AG04450 (cell line): ENCODE measurements at regions not wholly inside any gene's neighbourhood (a gene's known extent, or its start where the extent isn't known, plus 50 kb on each side); places are given as distances from the start of the nearest gene placed in this dataset.
"Not testable (repeated sequence)": the region's sequence is repeated elsewhere in the genome, so short reads cannot be mapped to it uniquely, and the experiment has no call there.

Source experiments
- CTCF ChIA-PET: fragments of 300-600, 350-600 bp; formaldehyde crosslinking; extraction: SDS; loops from one replicate; lab custom pipeline; 2022; ENCODE audit warnings: antibody characterized with exemption, inconsistent platforms; lab: Charles Lee
- POLR2A ChIA-PET: fragments of 350-600 bp; formaldehyde crosslinking; extraction: SDS; loops from one replicate; lab custom pipeline; 2021; ENCODE audit warnings: antibody characterized with exemption, inconsistent platforms; lab: Yijun Ruan, JAX
- DNase-seq: peaks from one replicate; pipeline ENCODE4 v3.0.0-alpha.2; 2011; ENCODE audit warnings: low read depth, low spot score
- H3K27ac ChIP-seq: one replicate; pipeline ENCODE4 v1.5.1; 2012; ENCODE audit warnings: low read depth, low read length, control low read depth
- H3K27me3 ChIP-seq: one replicate; pipeline ENCODE4 v1.6.0; 2012; ENCODE audit warnings: low read length; ENCODE audit not compliant: control insufficient read depth, insufficient read depth
- H3K4me3 ChIP-seq: 2 replicates; pipeline ENCODE4 v1.5.1; 2011; ENCODE audit warnings: mild to moderate bottlenecking, low read depth, low read length, control low read depth
- H3K9me3 ChIP-seq: 2 replicates; pipeline ENCODE4 v1.5.1; 2012; ENCODE audit warnings: low read length; ENCODE audit not compliant: control insufficient read depth, insufficient read depth
- TF ChIP-seq, protein P1 (sequence below): IDR thresholded peaks from 2 replicates; pipeline ENCODE4 v1.5.1; 2011; ENCODE audit warnings: low read depth, low read length, control low read depth, inconsistent platforms

DNA sequence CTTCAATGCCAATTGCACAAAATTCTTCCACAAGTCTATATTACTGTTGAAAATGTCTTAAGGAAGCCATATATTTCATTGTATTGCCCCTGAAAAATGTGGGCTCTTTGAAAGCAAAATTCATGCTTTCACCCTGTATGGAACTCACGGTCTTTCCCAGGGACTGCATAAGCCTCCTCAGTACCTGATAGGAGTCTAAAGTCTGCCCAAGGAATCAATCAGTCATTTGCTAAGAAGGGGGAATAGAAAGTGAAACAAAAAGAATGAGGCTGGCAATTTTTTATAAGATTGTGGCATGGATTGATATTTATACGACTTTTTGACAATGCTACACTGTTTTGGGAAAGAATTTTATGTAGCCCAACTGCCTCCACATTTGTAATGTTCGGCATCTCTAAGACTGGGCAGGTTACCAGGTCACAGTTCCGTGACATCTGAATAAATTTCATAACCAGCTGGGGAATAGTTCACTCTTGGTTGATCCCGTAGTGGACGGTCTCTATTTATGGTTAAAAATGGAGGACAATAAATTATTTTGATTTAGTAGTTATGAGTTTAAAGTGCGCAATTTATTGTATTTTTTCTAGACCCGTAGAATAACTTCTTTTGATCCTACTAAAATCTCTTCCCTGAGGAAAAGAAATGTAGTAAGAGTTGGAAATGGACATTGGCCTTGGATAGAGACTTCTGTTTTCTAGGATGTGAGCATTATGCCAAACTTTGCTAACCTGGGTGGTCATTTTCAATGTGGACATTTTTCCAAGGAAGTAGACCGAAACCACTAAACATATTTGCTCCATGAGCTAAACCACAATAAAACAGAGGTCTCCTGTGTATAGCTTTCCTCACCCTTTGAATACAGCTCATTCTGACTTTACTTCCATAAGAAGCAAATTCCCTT, 1585.4 kb downstream of the EFNB2 start:
- no peak overlapping the region for H3K27ac ChIP-seq

DNA sequence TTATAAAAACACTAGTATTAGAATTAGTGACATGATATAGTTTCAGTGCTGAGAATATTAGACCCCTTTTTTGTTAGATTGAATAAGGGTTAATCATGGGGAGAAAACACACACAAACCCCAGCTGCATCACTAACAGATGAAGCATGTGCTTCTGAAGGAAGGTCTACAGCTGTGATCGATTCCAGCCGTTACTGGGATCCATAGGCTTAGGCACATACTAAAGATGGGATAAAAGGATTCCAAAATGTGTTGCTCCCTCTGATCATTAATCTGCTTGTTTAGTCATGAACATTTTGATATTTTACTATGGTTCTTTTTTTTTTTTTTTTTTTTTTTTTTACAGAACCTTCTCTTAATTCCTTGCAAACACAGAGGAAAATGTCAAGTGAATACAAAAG, 1591.3 kb downstream of the EFNB2 start:
- DNase-seq, result no peak
- TF ChIP-seq, protein P1, sequence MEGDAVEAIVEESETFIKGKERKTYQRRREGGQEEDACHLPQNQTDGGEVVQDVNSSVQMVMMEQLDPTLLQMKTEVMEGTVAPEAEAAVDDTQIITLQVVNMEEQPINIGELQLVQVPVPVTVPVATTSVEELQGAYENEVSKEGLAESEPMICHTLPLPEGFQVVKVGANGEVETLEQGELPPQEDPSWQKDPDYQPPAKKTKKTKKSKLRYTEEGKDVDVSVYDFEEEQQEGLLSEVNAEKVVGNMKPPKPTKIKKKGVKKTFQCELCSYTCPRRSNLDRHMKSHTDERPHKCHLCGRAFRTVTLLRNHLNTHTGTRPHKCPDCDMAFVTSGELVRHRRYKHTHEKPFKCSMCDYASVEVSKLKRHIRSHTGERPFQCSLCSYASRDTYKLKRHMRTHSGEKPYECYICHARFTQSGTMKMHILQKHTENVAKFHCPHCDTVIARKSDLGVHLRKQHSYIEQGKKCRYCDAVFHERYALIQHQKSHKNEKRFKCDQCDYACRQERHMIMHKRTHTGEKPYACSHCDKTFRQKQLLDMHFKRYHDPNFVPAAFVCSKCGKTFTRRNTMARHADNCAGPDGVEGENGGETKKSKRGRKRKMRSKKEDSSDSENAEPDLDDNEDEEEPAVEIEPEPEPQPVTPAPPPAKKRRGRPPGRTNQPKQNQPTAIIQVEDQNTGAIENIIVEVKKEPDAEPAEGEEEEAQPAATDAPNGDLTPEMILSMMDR, result no peak
- H3K9me3 ChIP-seq, result no peaks in the 10 kb centered on the region
- H3K27ac ChIP-seq, result no peak overlapping the region
- no peak overlapping the region for H3K4me3 ChIP-seq
- CTCF ChIA-PET, result no interaction called here
- POLR2A ChIA-PET, result no interaction called here
- no peaks in the 10 kb centered on the region for H3K27me3 ChIP-seq

More for the DNA sequence above, 1585.4 kb downstream of the EFNB2 start:
- POLR2A ChIA-PET, result no interaction called here
- Histone ChIP-seq H3K9me3 (no peaks in the 10 kb centered on the region), H3K27me3 (no peaks in the 10 kb centered on the region), H3K4me3 (no peak overlapping the region)
- TF ChIP-seq, protein P1, result no peak
- no peak for DNase-seq
- CTCF ChIA-PET, result no interaction called here

DNA sequence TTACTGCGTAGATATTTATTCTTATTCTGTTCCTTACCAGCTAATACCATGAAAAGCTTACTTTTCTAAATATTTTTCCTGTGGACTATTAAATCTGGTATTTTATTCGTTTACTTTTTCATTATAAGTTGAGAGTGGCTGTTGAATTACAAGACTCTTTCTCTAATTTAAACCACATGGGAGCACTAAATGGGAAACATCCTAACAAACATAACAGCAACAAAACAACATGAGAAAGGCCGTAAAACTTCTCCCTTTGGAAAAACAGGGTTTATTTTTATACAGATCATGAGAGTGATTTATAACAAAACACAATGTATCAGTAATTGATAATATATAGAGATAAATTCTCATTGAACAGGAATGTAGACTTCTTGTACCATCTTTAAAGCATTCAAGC, 1592.1 kb downstream of the EFNB2 start:
- TF ChIP-seq, protein P1, result no peak
- no peak for DNase-seq
- H3K9me3 ChIP-seq, result no peaks in the 10 kb centered on the region
- CTCF ChIA-PET, result no interaction called here
- H3K27ac ChIP-seq, result no peak overlapping the region
- H3K27me3 ChIP-seq, result no peaks in the 10 kb centered on the region
- POLR2A ChIA-PET, result no interaction called here
- H3K4me3 ChIP-seq, result no peak overlapping the region

DNA sequence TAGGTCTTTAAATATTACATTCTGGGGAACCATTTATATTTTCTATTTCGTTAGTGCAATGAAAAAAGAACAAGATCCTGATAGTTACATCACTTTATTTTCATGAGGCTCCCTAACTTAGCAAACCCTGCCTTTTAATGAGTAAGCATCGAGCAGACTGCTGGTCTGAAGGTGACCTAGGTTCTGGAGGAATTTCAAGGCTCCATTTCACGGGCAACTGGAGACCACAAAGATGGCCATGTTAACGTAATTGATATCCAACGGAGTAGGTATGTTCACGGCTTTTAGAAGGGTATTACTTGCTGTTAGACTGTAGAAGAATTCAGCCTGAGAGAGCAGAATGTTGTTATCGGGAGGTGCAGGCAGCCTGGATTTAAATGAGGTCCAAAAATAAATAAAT, 1597.6 kb downstream of the EFNB2 start:
- POLR2A ChIA-PET, result no interaction called here

DNA sequence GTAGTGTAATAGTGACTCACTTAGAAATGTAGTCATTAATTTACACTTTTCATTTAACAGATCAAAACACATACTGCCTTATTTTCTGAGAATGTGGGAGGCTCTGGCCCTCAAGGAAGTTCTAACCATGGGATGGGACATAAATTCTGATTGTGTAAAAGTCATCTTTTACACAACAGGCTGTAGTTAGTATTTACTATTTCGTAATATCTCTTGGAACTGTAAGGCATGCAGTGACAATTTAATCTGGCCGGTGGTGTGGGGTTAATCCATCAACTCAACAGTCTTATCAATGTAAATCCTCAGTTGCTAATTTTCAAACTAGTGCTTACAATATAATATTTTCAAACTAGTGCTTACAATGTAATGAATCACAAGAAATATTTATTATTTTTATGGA, 1599.2 kb downstream of the EFNB2 start:
- POLR2A ChIA-PET, result no interaction called here

More for the DNA sequence above, 1597.6 kb downstream of the EFNB2 start:
- Histone ChIP-seq H3K9me3 (no peaks in the 10 kb centered on the region), H3K27ac (no peak overlapping the region), H3K27me3 (no peaks in the 10 kb centered on the region), H3K4me3 (no peak overlapping the region)
- TF ChIP-seq, protein P1, result no peak
- no peak for DNase-seq
- CTCF ChIA-PET, result no interaction called here

DNA sequence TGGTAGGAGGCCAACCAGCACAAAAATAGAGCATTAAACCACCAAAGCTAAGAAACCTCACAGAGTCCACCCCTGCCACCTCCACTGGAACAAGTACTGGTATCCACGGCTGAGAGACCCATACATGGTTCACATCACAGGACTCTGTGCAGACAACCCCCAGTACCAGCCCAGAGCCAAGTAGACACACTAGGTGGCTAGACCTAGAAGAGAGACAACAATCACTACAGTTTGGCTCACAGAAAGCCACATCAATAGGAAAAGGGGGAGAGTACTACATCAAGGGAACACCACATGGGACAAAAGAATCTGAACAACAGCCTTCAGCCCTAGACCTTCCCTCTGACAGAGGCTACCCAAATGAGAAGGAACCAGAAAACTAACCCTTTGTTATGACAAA, 1614.9 kb downstream of the EFNB2 start:
- H3K4me3 ChIP-seq, H3K27me3 ChIP-seq, H3K27ac ChIP-seq, POLR2A ChIA-PET, H3K9me3 ChIP-seq, DNase-seq, CTCF ChIA-PET: not testable (repeated sequence)

More for the DNA sequence above, 1599.2 kb downstream of the EFNB2 start:
- TF ChIP-seq, protein P1, result no peak
- Histone ChIP-seq H3K4me3 (no peak overlapping the region), H3K27me3 (no peaks in the 10 kb centered on the region), H3K9me3 (no peaks in the 10 kb centered on the region), H3K27ac (no peak overlapping the region)
- no peak for DNase-seq
- CTCF ChIA-PET, result no interaction called here
